Stimulated activated CD4-positive, alpha-beta T cell treated with anti-CD3 and anti-CD28 coated beads, Interleukin-2, amount 100 ng/mL, for 48 hours (primary cell): ENCODE measurements at regions not wholly inside any gene's neighbourhood (a gene's known extent, or its start where the extent isn't known, plus 50 kb on each side); places are given as distances from the start of the nearest gene placed in this dataset.

ENCODE experiments used
- DNase-seq, 2 donors: peaks; one replicate each; pipeline ENCODE4 v3.0.0-alpha.2; 2020

DNA sequence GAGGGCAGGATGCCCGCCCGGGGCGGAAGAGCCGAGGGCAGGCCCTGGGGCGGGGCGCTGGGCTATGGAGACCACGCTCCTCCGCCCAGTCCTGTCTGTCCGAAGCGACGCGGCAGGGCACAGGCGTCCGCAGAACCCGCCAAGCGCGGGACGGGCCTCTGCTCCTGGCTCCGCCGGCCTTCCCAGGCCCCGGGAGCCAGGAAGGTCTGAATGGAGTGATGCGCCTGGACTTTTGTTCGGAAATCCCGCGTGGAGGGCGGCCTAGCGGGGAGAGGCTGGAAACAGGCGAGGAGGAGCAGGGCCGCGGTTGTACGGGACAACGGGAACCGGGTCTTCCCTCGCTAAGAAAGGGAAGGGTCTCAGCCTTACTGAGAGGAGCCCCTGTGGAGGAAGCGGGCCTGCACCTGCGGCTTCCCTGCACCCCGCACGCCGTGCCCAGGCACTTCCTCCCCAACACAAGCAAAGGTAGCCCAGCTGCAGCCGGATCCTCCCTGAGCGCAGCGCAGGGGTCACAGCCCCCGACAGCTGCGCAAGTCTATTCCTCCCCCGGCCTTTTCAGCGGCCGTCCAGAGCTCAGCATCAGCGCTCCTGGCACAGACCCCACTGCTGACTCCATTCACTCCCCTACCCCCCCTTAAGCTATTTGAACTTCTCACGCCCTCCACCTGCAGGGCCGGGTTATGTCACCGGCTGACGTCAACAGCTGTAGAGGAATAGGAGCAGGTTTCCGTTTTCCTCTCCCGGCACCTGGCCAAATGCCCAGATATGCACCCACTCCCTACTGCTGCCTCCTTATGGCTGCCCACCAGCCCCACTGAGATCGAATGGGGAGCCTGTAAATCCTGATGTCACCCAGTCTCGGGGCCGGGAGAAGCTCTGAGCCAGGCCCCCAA lies 143.2 kb upstream of the RET start:
- no peak for DNase-seq

DNA sequence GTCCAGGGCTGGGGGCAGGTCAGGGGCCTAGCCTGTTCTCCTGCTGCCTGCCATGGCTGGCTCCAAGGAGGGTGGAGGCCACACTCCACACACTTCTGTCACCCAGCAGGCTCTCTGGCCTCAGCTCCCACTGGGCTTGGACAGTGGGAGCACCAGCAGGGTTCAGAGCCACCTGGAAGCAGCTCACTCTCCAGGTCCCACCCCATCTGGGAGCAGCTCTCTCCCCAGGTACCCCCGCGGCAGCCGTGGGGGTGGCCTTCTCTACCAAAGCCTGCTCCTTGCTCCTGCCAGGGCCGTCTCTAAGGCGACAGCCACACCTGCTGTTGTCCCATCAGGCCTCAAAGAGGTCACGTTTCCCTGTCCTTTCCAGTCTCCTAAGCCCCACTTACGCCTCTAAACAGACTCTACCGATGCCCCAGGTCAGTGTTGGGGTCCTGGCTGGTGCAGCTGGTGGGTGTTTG lies 142.5 kb upstream of the RET start:
- DNase-seq = no peak

DNA sequence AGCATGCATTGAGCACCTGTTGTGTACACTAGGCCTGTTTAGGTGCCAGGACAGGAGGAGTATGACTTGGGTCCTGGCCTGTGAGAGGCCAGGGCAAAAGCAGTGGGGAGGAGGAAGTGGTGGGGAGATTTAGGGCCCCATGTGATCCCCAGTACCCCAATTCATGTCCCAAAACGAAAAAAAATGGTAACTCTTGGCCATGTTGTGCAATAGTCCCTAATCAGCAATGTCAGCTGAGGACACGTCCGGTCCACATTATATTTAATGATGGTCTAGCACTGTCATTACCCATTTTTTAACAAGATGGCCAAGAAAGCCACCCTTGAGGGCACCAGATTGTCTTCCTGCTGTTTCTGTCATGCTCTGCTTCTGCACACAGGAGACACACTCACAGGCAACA lies 142.0 kb upstream of the RET start:
- no peak for DNase-seq

DNA sequence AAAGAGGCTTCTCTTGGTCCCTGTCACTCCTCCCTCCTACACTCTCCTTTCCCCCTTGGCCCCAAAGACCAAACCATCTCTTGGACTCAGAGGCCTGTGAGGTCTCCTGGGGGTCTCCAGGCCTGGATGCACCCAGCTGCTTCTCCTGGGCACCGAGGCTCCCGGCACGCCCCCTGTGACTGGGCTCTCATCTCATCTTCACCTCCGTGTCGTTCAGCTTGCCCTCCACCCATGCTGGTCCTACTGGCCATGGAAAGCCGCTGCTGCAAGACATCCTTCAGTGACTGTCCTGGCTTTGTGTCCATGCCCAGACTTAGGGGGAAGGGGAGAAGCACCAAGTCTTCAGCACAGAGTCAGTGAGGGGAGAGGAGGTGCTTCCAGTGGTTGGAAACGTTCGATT lies 141.4 kb upstream of the RET start:
- no peak for DNase-seq

DNA sequence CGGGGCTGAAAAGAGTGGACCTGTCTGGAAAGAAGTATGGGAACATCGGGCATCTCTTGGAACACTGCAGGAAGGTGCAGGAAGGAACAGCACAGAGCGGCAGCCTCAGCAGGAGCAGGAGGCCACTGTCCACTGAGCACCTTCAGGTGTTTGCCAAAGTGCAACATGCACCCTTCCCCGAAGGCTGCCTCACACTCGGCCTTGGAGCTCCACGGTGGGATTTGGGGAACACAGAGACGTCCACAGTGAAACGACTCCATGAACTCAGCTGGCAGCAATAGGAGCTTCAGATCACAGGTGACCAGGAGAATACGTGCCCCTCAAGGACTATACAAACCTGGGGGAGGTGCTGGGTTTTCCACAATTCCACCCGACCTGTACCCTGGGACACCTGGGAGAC lies 140.3 kb upstream of the RET start:
- no peak for DNase-seq

DNA sequence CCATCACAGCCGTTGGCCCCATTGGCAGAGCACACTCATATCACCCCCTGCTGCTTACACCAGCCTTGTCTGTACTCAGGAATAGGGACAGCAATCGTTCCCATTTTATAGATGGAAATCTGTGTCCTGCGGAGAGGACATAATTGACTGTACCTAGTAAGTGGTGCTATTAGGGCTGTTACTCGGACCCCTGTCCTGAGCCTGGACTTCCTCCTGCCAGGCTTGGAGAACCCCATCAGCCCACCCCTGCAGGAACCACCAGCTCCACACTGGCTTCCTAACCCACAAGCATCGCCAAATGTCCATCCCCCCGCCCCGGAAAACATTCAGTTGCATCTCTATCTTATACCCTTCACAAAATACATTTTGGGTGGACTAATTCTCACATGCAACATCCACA lies 139.8 kb upstream of the RET start:
- DNase-seq = no peak

DNA sequence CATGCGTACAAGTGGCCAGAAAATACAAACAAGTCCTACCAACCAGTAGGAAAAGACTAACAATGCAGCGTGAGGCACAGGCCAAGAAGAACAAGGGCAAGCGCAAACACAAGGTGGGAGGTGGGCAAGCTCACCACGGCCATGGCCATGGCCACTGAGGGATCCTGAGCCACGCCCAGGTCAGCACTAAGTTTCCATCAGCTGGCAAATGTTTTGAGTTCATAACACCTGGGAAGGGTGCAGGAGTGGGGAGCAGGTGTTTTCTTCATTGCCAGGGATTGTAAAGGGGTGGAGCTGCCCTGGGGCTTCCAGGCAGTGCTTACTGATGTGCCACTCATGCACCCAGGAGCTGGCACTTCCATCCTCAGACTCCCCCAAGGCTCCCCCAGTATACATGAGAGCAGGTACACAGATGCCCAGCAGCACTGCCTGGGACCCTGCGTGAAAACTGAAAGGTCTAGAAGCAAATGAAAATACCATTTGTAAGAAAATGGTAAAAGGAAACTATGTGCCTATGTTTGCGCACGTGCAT lies 139.2 kb upstream of the RET start:
- no peak for DNase-seq

DNA sequence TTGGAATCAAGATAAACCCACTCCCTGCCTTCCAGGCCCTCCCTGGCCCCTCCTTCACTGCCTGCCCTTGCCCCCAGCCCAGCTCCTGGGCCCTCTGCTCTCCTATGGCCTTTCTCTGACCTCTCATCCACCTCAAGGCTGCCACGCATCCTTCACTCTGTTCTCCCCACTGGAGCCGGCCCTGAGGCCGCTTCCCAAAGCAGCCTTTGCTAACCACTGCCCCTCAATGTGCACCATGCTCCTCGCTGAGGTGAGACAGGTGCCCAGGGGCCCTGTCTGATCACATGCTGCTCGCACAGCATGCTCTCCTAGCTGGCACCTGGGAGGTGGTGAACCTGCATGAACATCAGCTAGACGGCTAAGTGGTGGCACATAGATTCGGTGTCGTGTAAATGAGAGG lies 138.5 kb upstream of the RET start:
- no peak for DNase-seq

DNA sequence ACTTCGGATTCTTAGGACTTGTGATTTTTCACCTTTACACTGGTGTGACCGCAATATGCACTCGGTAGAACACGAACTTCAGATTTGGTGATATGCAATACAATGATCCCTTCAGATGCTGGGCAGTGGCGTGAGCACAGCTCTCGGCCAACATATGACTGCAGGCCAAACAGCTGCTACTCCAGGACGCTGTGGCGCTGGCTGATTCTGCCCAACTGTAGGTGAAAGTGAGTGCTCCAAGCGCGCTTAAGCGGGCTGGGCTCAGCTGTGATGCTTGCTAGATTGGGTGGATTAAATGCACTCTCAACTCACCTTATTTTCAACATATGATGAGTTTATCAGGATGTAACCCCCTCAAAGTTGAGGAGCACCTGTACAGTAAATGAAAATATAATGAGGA lies 137.6 kb upstream of the RET start:
- no peak for DNase-seq

DNA sequence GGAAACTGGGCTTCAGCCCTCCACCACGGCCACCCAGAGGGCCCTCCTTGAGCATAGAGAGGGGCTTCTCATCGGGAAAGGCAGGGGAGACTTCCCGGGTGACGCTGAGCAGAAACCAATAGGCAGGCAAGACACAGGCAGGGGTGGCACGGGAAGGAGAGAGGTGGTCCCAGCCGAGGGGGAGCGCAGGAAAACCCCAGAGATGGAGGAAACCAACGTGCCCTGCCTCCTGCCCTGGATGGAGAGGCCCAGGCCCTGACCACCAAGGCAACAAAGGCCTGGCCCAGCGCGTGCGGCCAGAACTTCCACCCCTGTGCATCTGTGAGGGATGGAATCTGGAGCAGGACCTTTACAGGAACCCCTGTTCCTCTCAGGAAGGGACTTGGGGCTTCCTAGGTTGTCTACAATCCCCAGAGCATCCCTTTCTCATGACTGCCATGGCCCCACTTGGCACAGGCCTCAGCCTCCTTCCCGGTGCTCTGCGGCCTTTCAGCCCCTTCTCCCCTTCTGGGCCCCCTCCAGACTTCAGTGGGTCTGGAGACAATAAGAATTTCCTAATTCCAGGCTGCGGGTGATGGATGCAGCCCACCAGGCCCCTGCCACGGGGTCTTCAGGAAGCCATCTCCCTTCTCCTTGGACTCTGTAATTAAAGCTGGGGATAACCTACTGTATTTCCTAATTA lies 137.0 kb upstream of the RET start:
- no peak for DNase-seq

DNA sequence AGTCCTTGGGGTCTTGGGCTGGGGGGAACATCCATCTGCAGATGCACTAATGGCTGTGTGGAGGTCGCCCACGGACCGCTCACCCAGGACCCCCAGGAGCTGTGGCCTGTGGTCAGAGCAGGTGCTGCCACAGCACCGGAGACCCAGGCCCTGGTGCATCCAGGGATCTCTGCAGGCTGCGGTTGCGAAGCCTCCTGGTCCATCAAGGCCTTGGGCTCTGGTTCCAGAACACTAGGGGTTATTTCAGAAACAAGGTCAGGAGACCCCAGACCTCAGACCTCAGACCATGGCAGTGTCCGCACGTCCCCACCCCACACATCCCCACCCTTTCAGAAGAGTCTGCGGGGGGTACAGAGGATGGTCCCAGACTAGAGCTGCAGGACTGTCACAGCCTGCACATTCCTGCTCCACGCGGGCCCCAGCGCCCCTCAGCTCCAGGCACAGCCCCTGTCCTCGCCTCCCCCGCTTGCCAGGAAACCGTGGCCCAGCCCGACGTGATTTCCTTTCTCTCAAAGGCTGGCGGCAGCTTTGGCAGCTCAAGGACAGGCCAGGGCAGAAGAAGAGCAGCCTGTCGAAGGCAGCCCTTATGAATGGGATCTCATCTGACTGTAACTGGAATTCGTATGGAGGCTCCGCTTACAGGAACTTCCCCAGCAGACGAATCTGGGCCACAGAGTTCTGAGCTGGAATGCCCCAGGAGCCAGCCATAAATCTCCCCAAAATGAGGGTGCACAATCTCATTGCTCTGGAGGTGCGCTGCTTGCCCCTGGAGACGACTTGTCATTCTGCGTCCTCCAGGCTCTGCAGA lies 136.2 kb upstream of the RET start:
- DNase-seq = no peak

DNA sequence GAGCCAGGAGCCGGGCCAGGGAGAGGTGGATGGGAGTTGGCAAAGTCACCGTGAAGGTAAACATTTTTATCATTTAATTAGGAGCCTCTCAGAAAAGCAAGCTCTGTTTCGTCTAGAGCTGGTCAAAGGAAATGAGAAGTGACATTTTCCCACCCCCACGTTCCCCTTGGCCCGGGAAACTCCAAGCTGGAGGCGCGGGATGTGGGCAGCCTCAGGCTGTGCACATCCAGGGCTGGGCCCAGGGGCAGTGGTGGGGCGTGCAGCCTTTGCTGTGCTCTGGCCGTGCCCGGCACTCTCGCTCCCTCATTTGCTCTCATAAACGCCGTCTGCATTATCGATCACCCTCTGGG lies 135.6 kb upstream of the RET start:
- no peak for DNase-seq

DNA sequence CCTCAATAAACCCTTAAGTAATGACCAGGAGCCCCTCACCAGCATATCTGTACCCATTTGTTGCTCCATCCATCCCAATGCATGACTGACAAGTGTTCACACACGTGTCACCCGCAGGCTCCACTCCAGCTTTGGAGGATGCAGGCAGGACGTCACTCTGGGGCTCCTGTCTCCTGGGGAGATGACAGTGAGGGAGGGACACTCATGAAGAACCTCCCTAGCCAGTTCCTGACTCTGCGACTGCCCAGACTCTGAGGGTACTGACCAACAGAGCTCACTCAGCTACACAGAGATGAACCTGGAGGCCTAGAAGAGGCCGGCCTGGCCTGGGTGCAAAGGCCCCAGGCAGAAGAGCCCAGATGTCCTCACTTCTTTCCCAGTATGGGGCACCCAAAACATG lies 135.1 kb upstream of the RET start:
- no peak for DNase-seq

DNA sequence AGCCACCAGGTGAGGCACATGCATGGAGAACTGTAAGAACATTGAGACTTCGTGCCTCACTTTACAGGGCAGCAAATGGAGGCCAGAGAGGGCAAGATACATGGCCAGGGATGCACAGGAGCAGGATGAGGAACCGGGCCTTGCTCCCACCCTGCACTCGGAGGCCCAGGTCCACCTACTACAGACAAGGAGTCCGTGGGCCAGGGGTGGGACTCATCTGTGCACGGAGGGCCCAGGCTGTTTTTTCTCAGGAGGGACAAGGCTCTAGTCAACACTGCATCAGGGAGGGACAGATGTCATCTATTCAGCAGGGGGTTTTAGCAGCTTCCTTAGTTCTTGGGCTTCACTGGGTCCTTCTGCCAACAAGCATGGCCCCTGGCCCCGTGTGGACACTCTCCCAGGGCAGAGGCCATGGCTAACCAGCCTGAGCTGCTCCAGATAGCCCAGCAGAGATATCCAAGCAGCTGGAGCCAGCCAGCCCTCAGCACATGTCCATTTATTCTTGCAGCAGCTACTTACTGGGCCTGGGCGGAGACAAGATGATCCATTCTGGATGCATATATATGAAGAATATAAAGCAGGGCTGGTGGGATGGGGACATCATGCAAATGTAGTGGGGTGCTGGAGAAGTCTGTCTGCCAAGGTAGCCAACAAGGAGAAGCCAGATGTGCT lies 134.5 kb upstream of the RET start:
- DNase-seq = no peak

DNA sequence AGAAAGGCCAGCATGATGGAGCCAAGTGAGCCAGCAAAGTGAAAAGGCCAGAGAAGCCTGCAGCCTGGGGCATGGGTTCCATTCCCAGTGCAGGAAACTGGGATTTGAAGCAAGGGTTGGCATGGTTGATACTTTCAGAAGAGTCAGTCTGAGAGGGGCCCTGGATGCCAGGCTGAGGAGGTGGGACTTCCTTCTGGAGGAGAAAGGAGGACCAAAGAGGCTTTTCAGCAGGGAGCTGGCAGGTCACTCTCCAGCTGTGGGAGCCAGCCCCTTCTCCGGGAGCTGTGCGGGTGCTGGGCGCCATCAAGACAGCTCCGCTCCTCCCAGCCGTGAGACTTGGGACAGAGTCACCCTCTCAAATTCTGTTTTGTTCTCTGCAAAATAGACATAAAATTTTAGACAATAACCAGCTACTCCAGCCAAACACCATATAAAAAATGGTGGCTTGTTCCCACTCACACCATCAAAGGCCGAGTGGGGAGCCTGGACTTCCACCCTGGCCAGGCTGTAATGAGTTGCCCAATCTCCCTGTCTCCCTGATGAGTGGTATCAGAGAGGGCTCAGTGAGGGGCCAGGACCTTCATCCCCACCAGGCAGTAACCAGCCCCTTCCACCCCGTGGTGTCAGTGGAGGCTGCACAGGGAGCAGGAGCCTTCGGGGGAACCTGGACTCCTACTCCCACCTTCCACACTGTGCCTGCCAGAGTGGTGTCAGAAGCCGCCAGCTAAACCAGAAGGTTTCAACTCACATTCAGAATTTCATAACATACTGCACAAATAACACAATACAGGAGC lies 133.6 kb upstream of the RET start:
- no peak for DNase-seq

DNA sequence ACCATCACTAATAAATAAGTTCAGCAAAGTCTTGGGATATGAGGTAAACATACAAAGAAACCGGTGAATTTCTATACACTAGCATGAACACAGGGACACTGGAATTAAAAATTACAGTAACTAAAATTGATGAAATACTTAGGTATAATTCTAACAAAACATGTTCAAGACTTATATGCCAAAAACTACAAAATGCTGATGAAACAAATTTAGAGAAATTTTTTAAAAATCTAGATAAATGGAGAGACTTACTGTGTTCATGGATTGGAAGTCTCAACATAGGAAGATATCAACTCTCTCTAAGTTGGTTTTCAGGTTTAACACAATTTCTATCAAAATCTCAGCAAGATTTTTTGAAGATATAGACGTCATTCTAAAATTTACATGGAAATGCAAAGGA lies 128.8 kb upstream of the RET start:
- no peak for DNase-seq

DNA sequence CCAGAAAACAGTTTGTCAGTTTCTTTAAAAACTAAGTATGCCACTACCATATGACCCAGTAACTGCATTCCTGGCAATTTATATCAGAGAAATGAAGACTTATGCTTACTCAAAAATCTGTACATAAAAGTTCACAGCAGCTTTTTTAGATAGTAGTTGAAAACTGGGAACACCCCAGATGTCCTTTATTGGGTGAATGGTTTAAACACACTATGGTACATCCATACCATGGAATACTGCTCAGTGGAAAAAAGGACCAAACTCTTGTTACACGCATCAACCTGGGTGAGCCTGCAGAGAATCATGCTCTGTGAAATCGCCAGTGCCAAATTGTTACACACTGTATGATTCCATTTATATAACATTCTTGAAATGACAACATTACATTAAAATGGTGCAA lies 127.6 kb upstream of the RET start:
- DNase-seq = no peak

DNA sequence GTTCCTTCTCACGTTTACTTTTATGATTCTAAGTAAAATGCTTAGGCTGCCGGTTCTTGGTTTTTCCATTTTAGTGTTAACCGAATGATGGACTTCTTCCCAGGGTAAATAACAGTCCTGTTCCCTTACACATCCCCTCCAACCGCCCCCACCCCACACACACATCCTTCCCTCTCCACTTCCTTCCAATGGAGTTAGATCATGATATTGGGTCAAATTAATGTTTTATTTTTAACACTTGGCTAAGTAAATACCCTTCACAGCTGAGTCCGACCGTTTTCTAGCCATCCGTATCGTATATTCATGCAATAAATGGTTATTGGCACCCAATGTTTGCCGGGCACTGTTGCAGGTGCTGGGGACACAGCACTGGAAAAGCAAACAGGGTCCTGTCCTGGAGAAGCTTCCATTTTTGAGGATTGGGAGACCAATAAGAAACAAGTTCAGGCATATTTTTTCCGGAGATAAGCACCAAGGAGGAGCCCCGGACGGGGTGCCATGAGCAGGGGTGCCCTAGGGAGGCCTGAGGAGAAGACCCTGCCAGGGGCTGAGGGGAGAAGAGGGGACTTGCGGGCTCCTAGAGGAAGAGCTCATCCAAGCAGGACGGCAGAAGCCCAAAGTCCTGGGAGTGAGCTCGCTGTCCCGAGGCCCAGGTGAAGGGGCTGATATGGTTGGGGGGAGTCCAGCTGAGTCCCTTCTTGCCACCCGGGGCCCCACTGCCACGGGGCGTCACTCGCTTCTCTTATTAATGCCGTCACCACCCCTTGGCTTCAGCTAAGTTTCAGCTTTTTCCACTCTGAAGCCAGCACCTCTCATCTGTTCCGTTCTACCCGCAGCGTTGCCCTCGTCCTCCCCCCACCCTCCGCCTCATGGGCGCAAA lies 126.0 kb upstream of the RET start:
- no peak for DNase-seq

DNA sequence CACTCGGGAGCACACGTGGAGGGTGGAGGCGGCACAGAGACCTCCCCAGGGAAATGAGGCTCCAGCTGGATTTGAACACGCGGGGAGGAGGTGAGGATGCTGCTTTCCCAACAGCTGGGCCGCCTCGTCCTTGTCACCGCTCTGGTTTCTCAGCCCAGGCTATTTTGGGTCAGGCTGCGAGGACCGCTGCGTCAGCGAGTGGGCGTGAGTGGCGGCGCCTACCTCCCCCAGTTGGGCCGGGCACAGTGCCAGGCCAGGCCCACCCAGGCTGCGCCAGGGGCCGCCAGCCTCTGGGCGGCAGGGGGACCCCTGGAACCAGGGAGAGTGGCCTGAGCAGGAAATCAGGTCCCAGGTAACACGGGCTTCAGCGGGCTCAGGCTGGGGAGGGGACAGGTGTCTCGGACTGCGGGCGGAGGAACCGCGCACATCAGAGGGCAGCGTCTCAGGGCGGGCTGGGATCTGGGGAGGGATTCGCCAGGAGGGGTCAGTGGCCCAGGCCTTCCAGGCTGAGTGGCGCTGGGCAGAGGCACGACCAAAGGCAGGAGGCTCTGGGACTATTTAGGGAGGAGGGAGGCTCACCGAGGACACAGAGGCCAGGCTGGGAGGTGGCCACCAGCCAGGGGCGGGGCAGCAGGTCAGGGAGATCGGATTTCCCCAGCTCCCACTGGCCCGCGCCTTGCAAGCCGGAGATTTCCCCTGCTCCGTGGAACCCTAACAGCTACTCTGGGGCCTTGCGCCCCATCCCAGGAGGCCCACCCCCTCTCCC lies 125.2 kb upstream of the RET start:
- no peak for DNase-seq

DNA sequence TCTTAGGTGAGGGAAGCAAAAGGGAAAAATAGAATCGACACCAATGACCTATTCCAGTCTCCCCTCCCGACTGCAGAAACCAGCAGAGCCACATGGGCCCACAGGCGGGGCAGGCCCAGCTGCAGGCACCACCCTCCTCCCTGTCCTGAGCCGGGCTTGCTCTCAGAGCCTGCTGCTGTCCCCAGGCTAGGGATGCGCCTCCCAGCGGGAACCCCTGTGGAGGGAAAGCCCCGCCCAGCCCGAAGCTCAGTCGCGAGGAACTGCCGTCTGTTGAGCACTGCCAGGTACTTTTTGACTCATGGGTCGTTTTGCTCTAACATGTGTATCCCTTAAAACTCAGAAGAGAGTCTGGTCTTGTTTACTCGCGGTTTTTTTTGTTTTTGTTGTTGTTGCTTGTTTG lies 124.5 kb upstream of the RET start:
- no peak for DNase-seq
